ENCODE measurements at regions not wholly inside any gene's neighbourhood (a gene's known extent, or its start where the extent isn't known, plus 50 kb on each side); places are given as distances from the start of the nearest gene placed in this dataset.
"Not testable (repeated sequence)": the region's sequence is repeated elsewhere in the genome, so short reads cannot be mapped to it uniquely, and the experiment has no call there.

DNA sequence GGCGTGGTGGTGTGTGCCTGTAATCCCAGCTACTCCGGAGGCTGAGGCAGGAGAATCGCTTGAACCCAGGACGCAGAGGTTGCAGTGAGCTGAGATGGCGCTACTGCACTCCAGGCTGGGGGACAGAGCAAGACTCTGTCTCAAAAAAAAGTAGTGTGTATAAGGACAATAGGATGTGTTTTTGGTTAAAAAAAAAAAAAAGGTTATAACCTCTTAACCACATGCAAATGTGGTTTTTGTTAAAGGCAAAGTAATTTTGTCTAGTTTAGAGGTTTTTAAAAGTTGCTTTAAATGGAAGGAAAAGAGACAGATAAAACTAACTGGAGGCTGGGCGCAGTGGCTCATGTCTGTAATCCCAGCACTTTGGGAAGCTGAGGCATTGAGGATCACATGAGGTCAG is 92.8 kb upstream of the ACSL3 start:
- H3K27ac Mint-ChIP-seq; H4K8ac ChIP-seq (replicated peaks; ENCODE audit: insufficient read length, low read depth, low read length); H3K4ac ChIP-seq (ENCODE audit: low read depth, low read length); H2BK5ac ChIP-seq (ENCODE audit: insufficient read length, low read length); H4K91ac ChIP-seq (ENCODE audit: insufficient read length, low read depth, low read length); H2BK120ac ChIP-seq (ENCODE audit: low read depth, low read length, poor library complexity, severe bottlenecking); H3K27me3 ChIP-seq (ENCODE audit: insufficient read depth, low read length); H3K4me2 ChIP-seq (ENCODE audit: insufficient read depth, insufficient read length, low read length); H4K5ac ChIP-seq (ENCODE audit: insufficient read length, low read depth, low read length); H4K20me1 ChIP-seq (ENCODE audit: control insufficient read depth, insufficient read depth, insufficient read length); H3K4me1 ChIP-seq (ENCODE audit: insufficient read depth, low read length); H3K23me2 ChIP-seq (ENCODE audit: insufficient read length, low read depth, low read length, poor library complexity, severe bottlenecking); H2BK12ac ChIP-seq (ENCODE audit: insufficient read length, low read depth, low read length); H2AFZ ChIP-seq (ENCODE audit: low read length); H3K14ac ChIP-seq (ENCODE audit: insufficient read depth, low read length); H2BK20ac ChIP-seq (ENCODE audit: low read depth, low read length, poor library complexity, severe bottlenecking); H3K23ac ChIP-seq (ENCODE audit: insufficient read length, low read depth, low read length); H3K4me1 Mint-ChIP-seq; H3K36me3 Mint-ChIP-seq (ENCODE audit: insufficient read depth in 1 of 3, low read depth in 3 of 3); H2AK5ac ChIP-seq (ENCODE audit: insufficient read length, low read length); H3T11ph ChIP-seq (ENCODE audit: low read length); H3K27me3 Mint-ChIP-seq (ENCODE audit: low read depth); H3K18ac ChIP-seq (ENCODE audit: insufficient read length, low read depth, low read length); H3K79me1 ChIP-seq (ENCODE audit: insufficient read depth, low read depth, low read length, poor library complexity, severe bottlenecking); H3K56ac ChIP-seq (ENCODE audit: insufficient read length, low read depth, low read length); H3K9ac ChIP-seq (ENCODE audit: extremely low read depth, insufficient read length, low read length); H2BK15ac ChIP-seq (ENCODE audit: low read depth, low read length); H3K27ac ChIP-seq (ENCODE audit: insufficient read length, low read depth, low read length); H3K9me3 ChIP-seq (ENCODE audit: control insufficient read depth, low read depth, low read length); H3K79me2 ChIP-seq (ENCODE audit: insufficient read depth, low read length); DNase-seq; H3K4me3 Mint-ChIP-seq; H3K9me3 Mint-ChIP-seq: not testable (repeated sequence)
- WGBS (ENCODE audit: extremely low coverage, insufficient read length, low lambda C conversion rate) = no CpG with 5 or more reads among the region's 6 CpGs

Data from H9 (cell line).